Caco-2 (cell line): ENCODE measurements at regions not wholly inside any gene's neighbourhood (a gene's known extent, or its start where the extent isn't known, plus 50 kb on each side); places are given as distances from the start of the nearest gene placed in this dataset.
"Not testable (repeated sequence)": the region's sequence is repeated elsewhere in the genome, so short reads cannot be mapped to it uniquely, and the experiment has no call there.

Source experiments
- BruUV-seq: library from RNA; stranded (reverse); fragments of 400-500 nt; replicated peaks from 2 replicates; lab custom pipeline; 2021; lab: Mats Ljungman, UMichigan
- CTCF ChIA-PET: fragments of 300-600 bp; sonication (Branson Sonifier 250); formaldehyde crosslinking; loops from one replicate; lab custom pipeline; 2022; ENCODE audit warnings: antibody characterized with exemption; lab: Charles Lee
- POLR2A ChIA-PET: fragments of 300-600 bp; sonication (Branson Sonifier 250); formaldehyde crosslinking; loops from one replicate; lab custom pipeline; 2022; ENCODE audit warnings: antibody characterized with exemption; lab: Charles Lee
- DNase-seq, 2 experiments: peaks; one replicate each; pipeline versions ENCODE4 v3.0.0 to v3.0.0-alpha.2; 2020 to 2022
- H3K27me3 ChIP-seq: replicated peaks from 2 replicates; pipeline ENCODE4 v1.6.0; 2011; ENCODE audit warnings: low read length; ENCODE audit not compliant: control insufficient read depth, insufficient read depth
- H3K36me3 ChIP-seq: 2 replicates; pipeline ENCODE4 v1.5.1; 2011; ENCODE audit warnings: low read length; ENCODE audit not compliant: control insufficient read depth, insufficient read depth
- H3K4me1 ChIP-seq: fragments of 250-450 bp; sonication (Bioruptor Pico); 2 replicates; pipeline ENCODE4 v1.5.1; 2020; ENCODE audit warnings: mild to moderate bottlenecking
- H3K4me3 ChIP-seq: 2 replicates; pipeline ENCODE4 v1.5.1; 2011; ENCODE audit warnings: low read depth, mild to moderate bottlenecking, control low read depth, low read length
- H3K9me3 ChIP-seq: fragments of 250-450 bp; sonication (Bioruptor Pico); 2 replicates; pipeline ENCODE4 v1.5.1; 2020; ENCODE audit warnings: mild to moderate bottlenecking, moderate library complexity
- H3K27ac Mint-ChIP-seq: one replicate; pipeline ENCODE4 v1.8.0; 2022; ENCODE audit warnings: mixed read lengths; ENCODE audit not compliant: unreplicated experiment
- H3K27me3 Mint-ChIP-seq: one replicate; pipeline ENCODE4 v1.8.0; 2022; ENCODE audit warnings: mixed read lengths; ENCODE audit not compliant: insufficient read depth, unreplicated experiment
- H3K36me3 Mint-ChIP-seq: one replicate; pipeline ENCODE4 v1.8.0; 2022; ENCODE audit warnings: mild to moderate bottlenecking, mixed read lengths; ENCODE audit not compliant: insufficient read depth, unreplicated experiment
- H3K4me1 Mint-ChIP-seq: one replicate; pipeline ENCODE4 v1.8.0; 2022; ENCODE audit warnings: low read depth, mixed read lengths; ENCODE audit not compliant: unreplicated experiment
- H3K4me3 Mint-ChIP-seq: one replicate; pipeline ENCODE4 v1.8.0; 2022; ENCODE audit warnings: mild to moderate bottlenecking, moderate library complexity, mixed read lengths; ENCODE audit not compliant: unreplicated experiment
- H3K9me3 Mint-ChIP-seq: one replicate; pipeline ENCODE4 v1.8.0; 2022; ENCODE audit warnings: mixed read lengths; ENCODE audit not compliant: unreplicated experiment
- intact Hi-C: fragments of 100-400 bp; cut with micrococcal nuclease; formaldehyde crosslinking; loops from one replicate; pipeline ENCODE4 v1.10.0; 2022; ENCODE audit not compliant: unreplicated experiment
- TF ChIP-seq, protein P1 (sequence below), 2 experiments: fragments of 200-600 bp in 1 of 2; IDR thresholded peaks; 1 replicate in 1 of 2; 2 replicates in 1 of 2; pipeline versions ENCODE4 v1.5.1 to v1.8.0; 2011 to 2022; ENCODE audit warnings: antibody characterized with exemption in 1 of 2, control low read depth in 1 of 2, inconsistent platforms in 1 of 2, low read depth in 1 of 2, low read length in 1 of 2, mild to moderate bottlenecking in 1 of 2, moderate library complexity in 1 of 2; ENCODE audit not compliant: insufficient read depth in 1 of 2, severe bottlenecking in 1 of 2, unreplicated experiment in 1 of 2

DNA sequence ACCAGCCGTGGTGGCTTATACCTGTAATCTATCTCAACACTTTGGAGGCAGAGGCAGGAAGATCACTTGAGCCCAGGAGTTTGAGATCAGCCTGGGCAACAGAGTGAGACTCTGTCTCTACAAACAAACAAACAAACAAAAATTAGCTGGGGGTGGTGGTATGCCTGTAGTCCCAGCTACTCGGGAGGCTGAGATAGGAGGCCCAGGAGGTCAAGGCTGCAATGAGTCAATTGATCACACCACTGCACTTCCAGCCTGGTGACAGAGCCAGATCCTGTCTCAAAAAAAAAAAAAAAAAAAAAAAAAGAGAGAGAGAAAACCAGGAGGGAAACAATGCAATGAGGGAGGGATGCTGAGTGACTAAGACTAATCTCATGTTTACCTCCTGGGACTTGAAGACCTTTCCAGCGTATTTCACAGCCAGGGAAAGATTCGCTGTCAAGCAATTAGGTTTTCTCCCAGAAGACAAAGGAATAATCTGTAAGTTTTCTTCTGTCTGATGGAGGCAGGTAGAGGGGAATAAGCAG, 51.1 kb upstream of the MIER3 start:
- no peak for DNase-seq
- Histone ChIP-seq H3K4me3 (no peak overlapping the region), H3K36me3 (no peaks in the 10 kb centered on the region), H3K4me1 (peaks cover 32% of the 10 kb centered on the region), H3K27me3 (no peaks in the 10 kb centered on the region), H3K9me3 (peaks cover 7% of the 10 kb centered on the region; the same call in 1 of the 2 replicates)
- H3K27ac Mint-ChIP-seq, result peak overlapping the region; percentile 30
- no peaks in the 10 kb centered on the region for H3K36me3 Mint-ChIP-seq
- no peaks in the 10 kb centered on the region for H3K9me3 Mint-ChIP-seq
- H3K4me1 Mint-ChIP-seq, result peaks cover 24% of the 10 kb centered on the region
- BruUV-seq, result no TSS peak
- ChIA-PET CTCF (no interaction called here), POLR2A (no interaction called here)
- no peak overlapping the region for H3K4me3 Mint-ChIP-seq
- no peaks in the 10 kb centered on the region for H3K27me3 Mint-ChIP-seq
- TF ChIP-seq, protein P1, sequence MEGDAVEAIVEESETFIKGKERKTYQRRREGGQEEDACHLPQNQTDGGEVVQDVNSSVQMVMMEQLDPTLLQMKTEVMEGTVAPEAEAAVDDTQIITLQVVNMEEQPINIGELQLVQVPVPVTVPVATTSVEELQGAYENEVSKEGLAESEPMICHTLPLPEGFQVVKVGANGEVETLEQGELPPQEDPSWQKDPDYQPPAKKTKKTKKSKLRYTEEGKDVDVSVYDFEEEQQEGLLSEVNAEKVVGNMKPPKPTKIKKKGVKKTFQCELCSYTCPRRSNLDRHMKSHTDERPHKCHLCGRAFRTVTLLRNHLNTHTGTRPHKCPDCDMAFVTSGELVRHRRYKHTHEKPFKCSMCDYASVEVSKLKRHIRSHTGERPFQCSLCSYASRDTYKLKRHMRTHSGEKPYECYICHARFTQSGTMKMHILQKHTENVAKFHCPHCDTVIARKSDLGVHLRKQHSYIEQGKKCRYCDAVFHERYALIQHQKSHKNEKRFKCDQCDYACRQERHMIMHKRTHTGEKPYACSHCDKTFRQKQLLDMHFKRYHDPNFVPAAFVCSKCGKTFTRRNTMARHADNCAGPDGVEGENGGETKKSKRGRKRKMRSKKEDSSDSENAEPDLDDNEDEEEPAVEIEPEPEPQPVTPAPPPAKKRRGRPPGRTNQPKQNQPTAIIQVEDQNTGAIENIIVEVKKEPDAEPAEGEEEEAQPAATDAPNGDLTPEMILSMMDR (IDR thresholded peaks at IDR 0.05; ENCODE audit: insufficient read depth in 1 of 2, low read depth in 1 of 2, low read length in 1 of 2, severe bottlenecking in 1 of 2, unreplicated experiment in 1 of 2), result no peak
- intact Hi-C loops, result no loop called here

DNA sequence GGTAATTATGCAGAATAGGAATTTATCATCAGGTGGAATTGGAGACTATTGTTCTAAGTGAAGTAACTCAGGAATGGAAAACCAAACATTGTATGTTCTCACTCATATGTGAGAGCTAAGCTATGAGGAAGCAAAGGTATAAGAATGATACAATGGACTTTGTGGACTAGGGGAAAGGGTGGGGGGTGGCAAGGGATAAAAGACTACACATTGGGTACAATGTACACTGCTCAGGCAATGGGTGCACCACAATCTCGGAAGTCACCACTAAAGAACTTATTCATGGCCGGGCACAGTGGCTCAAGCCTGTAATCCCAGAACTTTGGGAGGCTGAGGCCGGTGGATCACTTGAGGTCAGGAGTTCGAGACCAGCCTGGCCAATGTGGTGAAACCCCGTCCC, 51.6 kb upstream of the MIER3 start:
- H3K9me3 ChIP-seq, intact Hi-C loops, H3K4me3 ChIP-seq, H3K27me3 ChIP-seq, H3K9me3 Mint-ChIP-seq, DNase-seq, CTCF ChIA-PET, H3K36me3 ChIP-seq, H3K36me3 Mint-ChIP-seq, POLR2A ChIA-PET, BruUV-seq, H3K27me3 Mint-ChIP-seq, H3K4me3 Mint-ChIP-seq: not testable (repeated sequence)
- Mint-ChIP-seq H3K27ac (peak overlapping the region; percentile 30), H3K4me1 (peaks cover 24% of the 10 kb centered on the region)
- H3K4me1 ChIP-seq, result peaks cover 32% of the 10 kb centered on the region

DNA sequence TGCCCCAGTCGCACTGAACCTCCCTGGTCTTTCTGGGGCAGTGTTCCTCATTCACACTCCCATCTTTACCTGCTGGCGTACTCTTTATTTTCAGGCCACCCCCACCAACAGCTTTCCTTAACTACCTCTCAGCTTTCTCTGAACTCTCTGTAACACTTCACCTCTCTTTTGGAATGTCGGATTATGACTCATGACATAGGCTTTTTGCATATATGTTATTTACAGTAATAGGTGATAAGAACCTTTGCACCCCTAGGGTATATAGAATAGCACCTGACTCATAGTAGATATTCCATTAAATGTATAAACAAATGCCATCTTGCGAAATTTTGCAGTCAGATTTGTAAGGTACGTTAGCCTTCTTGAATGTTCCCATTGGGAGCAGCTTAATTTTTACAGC, 52.9 kb upstream of the MIER3 start:
- no peaks in the 10 kb centered on the region for H3K9me3 Mint-ChIP-seq
- no TSS peak for BruUV-seq
- Histone ChIP-seq H3K27me3 (no peaks in the 10 kb centered on the region), H3K9me3 (peaks cover 7% of the 10 kb centered on the region; the same call in 1 of the 2 replicates), H3K4me3 (no peak overlapping the region), H3K4me1 (peaks cover 32% of the 10 kb centered on the region), H3K36me3 (no peaks in the 10 kb centered on the region)
- TF ChIP-seq, protein P1 (IDR thresholded peaks at IDR 0.05; ENCODE audit: insufficient read depth in 1 of 2, low read depth in 1 of 2, low read length in 1 of 2, severe bottlenecking in 1 of 2, unreplicated experiment in 1 of 2), result no peak
- CTCF ChIA-PET, result interaction anchor here (0.6 kb wide), 1 partner anchor 18 kb away, joined by 4 read pairs; no protein-coding TSS in a partner anchor
- DNase-seq, result peak in 1 of 2 experiments; percentile 51
- intact Hi-C loops, result no loop called here
- H3K27ac Mint-ChIP-seq, result peak overlapping the region; percentile 63
- POLR2A ChIA-PET, result no interaction called here
- H3K27me3 Mint-ChIP-seq, result no peaks in the 10 kb centered on the region
- peaks cover 24% of the 10 kb centered on the region for H3K4me1 Mint-ChIP-seq
- H3K4me3 Mint-ChIP-seq, result no peak overlapping the region
- H3K36me3 Mint-ChIP-seq, result no peaks in the 10 kb centered on the region
